Endothelial cell (in vitro differentiated cells): ENCODE measurements at regions not wholly inside any gene's neighbourhood (a gene's known extent, or its start where the extent isn't known, plus 50 kb on each side); places are given as distances from the start of the nearest gene placed in this dataset.

ENCODE experiments used
- DNase-seq: peaks from one replicate; pipeline ENCODE4 v3.0.0; 2021; ENCODE audit warnings: low spot score
- H3K27ac Mint-ChIP-seq: one replicate; pipeline ENCODE4 v1.8.0; 2021; ENCODE audit warnings: mixed read lengths, inconsistent platforms; ENCODE audit not compliant: unreplicated experiment
- H3K27me3 Mint-ChIP-seq: one replicate; pipeline ENCODE4 v1.8.0; 2021; ENCODE audit warnings: mild to moderate bottlenecking, moderate library complexity, mixed read lengths, inconsistent platforms; ENCODE audit not compliant: unreplicated experiment
- H3K36me3 Mint-ChIP-seq: one replicate; pipeline ENCODE4 v1.8.0; 2021; ENCODE audit warnings: mild to moderate bottlenecking, low read depth, mixed read lengths, inconsistent platforms; ENCODE audit not compliant: unreplicated experiment
- H3K4me1 Mint-ChIP-seq: one replicate; pipeline ENCODE4 v1.8.0; 2021; ENCODE audit warnings: mild to moderate bottlenecking, mixed read lengths, inconsistent platforms; ENCODE audit not compliant: unreplicated experiment
- H3K4me3 Mint-ChIP-seq: one replicate; pipeline ENCODE4 v1.8.0; 2021; ENCODE audit warnings: mild to moderate bottlenecking, mixed read lengths, inconsistent platforms; ENCODE audit not compliant: unreplicated experiment
- H3K9me3 Mint-ChIP-seq: one replicate; pipeline ENCODE4 v1.8.0; 2021; ENCODE audit warnings: mixed read lengths, inconsistent platforms; ENCODE audit not compliant: unreplicated experiment
- TF ChIP-seq, protein P1 (sequence below): fragments of 200-600 bp; sonication (generic); IDR thresholded peaks from one replicate; pipeline ENCODE4 v1.5.0; 2021; ENCODE audit warnings: antibody characterized with exemption; ENCODE audit not compliant: unreplicated experiment

GRCh38 chr1:87707411-87707810 is 378.7 kb downstream of the LMO4 start:
- Mint-ChIP-seq H3K4me1 (no peaks in the 10 kb centered on the region), H3K27ac (no peak overlapping the region), H3K4me3 (no peak overlapping the region), H3K9me3 (no peaks in the 10 kb centered on the region), H3K36me3 (no peaks in the 10 kb centered on the region), H3K27me3 (no peaks in the 10 kb centered on the region)
- TF ChIP-seq, protein P1, sequence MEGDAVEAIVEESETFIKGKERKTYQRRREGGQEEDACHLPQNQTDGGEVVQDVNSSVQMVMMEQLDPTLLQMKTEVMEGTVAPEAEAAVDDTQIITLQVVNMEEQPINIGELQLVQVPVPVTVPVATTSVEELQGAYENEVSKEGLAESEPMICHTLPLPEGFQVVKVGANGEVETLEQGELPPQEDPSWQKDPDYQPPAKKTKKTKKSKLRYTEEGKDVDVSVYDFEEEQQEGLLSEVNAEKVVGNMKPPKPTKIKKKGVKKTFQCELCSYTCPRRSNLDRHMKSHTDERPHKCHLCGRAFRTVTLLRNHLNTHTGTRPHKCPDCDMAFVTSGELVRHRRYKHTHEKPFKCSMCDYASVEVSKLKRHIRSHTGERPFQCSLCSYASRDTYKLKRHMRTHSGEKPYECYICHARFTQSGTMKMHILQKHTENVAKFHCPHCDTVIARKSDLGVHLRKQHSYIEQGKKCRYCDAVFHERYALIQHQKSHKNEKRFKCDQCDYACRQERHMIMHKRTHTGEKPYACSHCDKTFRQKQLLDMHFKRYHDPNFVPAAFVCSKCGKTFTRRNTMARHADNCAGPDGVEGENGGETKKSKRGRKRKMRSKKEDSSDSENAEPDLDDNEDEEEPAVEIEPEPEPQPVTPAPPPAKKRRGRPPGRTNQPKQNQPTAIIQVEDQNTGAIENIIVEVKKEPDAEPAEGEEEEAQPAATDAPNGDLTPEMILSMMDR = no peak
- no peak for DNase-seq

- Mint-ChIP-seq H3K27ac (no peak overlapping the region), H3K36me3 (no peaks in the 10 kb centered on the region), H3K27me3 (no peaks in the 10 kb centered on the region), H3K4me1 (no peaks in the 10 kb centered on the region), H3K9me3 (no peaks in the 10 kb centered on the region), H3K4me3 (no peak overlapping the region)
- no peak for DNase-seq
- TF ChIP-seq, protein P1 = no peak
These were observed 383.8 kb downstream of the LMO4 start for GRCh38 chr1:87712261-87713010.

- H3K4me3 Mint-ChIP-seq = no peak overlapping the region
- DNase-seq = no peak
- H3K4me1 Mint-ChIP-seq = no peaks in the 10 kb centered on the region
- TF ChIP-seq, protein P1 = no peak
- H3K36me3 Mint-ChIP-seq = no peaks in the 10 kb centered on the region
- H3K9me3 Mint-ChIP-seq = no peaks in the 10 kb centered on the region
- H3K27me3 Mint-ChIP-seq = no peaks in the 10 kb centered on the region
- H3K27ac Mint-ChIP-seq = no peak overlapping the region
These were observed 385.6 kb downstream of the LMO4 start for GRCh38 chr1:87714278-87714677.

- DNase-seq = no peak
- TF ChIP-seq, protein P1 = no peak
- Mint-ChIP-seq H3K4me1 (no peaks in the 10 kb centered on the region), H3K4me3 (no peak overlapping the region), H3K27me3 (no peaks in the 10 kb centered on the region), H3K9me3 (no peaks in the 10 kb centered on the region), H3K27ac (no peak overlapping the region), H3K36me3 (no peaks in the 10 kb centered on the region)
These were observed 386.4 kb downstream of the LMO4 start for GRCh38 chr1:87715052-87715451.

DNA sequence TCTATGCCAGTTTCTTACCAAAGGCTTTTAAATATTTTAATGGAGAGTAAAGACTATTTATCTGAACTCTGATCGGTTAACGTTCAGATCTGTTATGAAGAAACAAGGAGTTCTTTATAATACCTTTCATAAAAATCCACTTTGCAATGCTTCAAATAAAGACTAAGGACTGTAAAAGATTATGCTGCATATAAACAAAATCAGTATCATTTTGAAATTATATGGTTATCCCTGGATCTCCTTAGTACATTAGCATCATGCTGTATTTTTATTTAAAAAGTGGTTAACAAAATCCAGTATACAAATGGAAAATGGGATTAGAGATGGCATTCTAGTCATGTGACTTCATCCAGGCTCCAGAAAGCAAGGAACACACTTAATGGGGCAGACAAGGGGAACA is 386.8 kb downstream of the LMO4 start:
- TF ChIP-seq, protein P1 = no peak
- no peaks in the 10 kb centered on the region for H3K4me1 Mint-ChIP-seq
- no peak overlapping the region for H3K4me3 Mint-ChIP-seq
- DNase-seq = no peak
- no peaks in the 10 kb centered on the region for H3K27me3 Mint-ChIP-seq
- H3K9me3 Mint-ChIP-seq = no peaks in the 10 kb centered on the region
- no peak overlapping the region for H3K27ac Mint-ChIP-seq
- no peaks in the 10 kb centered on the region for H3K36me3 Mint-ChIP-seq
